Panc1 (cell line): ENCODE measurements at regions not wholly inside any gene's neighbourhood (a gene's known extent, or its start where the extent isn't known, plus 50 kb on each side); places are given as distances from the start of the nearest gene placed in this dataset.

Experiments
- ATAC-seq: fragments of 200-7000 bp; cut with Tn5 transposase; 2 replicates; pipeline ENCODE4 v1.9.1; 2020; ENCODE audit warnings: mild to moderate bottlenecking, moderate library complexity
- BruUV-seq: library from RNA; stranded (reverse); fragments of 400-500 nt; replicated peaks from 2 replicates; lab custom pipeline; 2021; lab: Mats Ljungman, UMichigan
- CTCF ChIA-PET: fragments of 300-600 bp; sonication (Branson Sonifier 250); formaldehyde crosslinking; loops from one replicate; lab custom pipeline; 2022; ENCODE audit warnings: antibody characterized with exemption; lab: Charles Lee
- POLR2A ChIA-PET: fragments of 300-600 bp; sonication (Branson Sonifier 250); formaldehyde crosslinking; loops from one replicate; lab custom pipeline; 2022; ENCODE audit warnings: antibody characterized with exemption; lab: Charles Lee
- DNase-seq: peaks from one replicate; pipeline ENCODE4 v3.0.0-alpha.2; 2010; ENCODE audit warnings: low read depth, low spot score
- H3K27ac ChIP-seq: 2 replicates; pipeline ENCODE4 v1.5.1; 2011; ENCODE audit warnings: mild to moderate bottlenecking, low read length, inconsistent platforms
- H3K27me3 ChIP-seq: fragments of 200-500 bp; sonication (Bioruptor generic); 2 replicates; pipeline ENCODE4 v1.6.0; 2014; ENCODE audit warnings: low read length, inconsistent platforms; ENCODE audit not compliant: control insufficient read depth, insufficient read depth
- H3K36me3 ChIP-seq: fragments of 200-500 bp; sonication (Bioruptor generic); 2 replicates; pipeline ENCODE4 v1.5.1; 2014; ENCODE audit warnings: inconsistent platforms, mild to moderate bottlenecking, low read length, moderate library complexity; ENCODE audit not compliant: control insufficient read depth, insufficient read depth
- H3K4me1 ChIP-seq: 2 replicates; pipeline ENCODE4 v1.5.1; 2011; ENCODE audit warnings: inconsistent platforms, mild to moderate bottlenecking, low read length, moderate library complexity; ENCODE audit not compliant: control insufficient read depth, insufficient read depth
- H3K4me3 ChIP-seq, 2 experiments: 2 replicates each; pipeline ENCODE4 v1.5.1; 2011 to 2012; ENCODE audit warnings: low read depth in 2 of 2, low read length in 2 of 2, mild to moderate bottlenecking in 2 of 2, inconsistent platforms in 1 of 2, moderate library complexity in 1 of 2
- H3K9me3 ChIP-seq: fragments of 200-500 bp; sonication (Bioruptor generic); 2 replicates; pipeline ENCODE4 v1.5.1; 2014; ENCODE audit warnings: low read depth, mild to moderate bottlenecking, inconsistent platforms, low read length, moderate library complexity; ENCODE audit not compliant: control insufficient read depth, insufficient read depth
- POLR2AphosphoS5 ChIP-seq: IDR thresholded peaks from 2 replicates; pipeline ENCODE4 v1.6.1; 2012; ENCODE audit warnings: mild to moderate bottlenecking, low read depth, low read length, moderate library complexity
- SIN3A ChIP-seq: IDR thresholded peaks from 2 replicates; pipeline ENCODE4 v1.6.1; 2012; ENCODE audit warnings: low read depth, mild to moderate bottlenecking, low read length, moderate library complexity, borderline replicate concordance; ENCODE audit not compliant: insufficient read depth
- TCF7L2 ChIP-seq: IDR thresholded peaks from 2 replicates; pipeline ENCODE4 v1.6.1; 2011; ENCODE audit warnings: mild to moderate bottlenecking, low read depth, low read length, inconsistent platforms
- in situ Hi-C: cut with HindIII; loops from 2 replicates; pipeline ENCODE4 v1.10.0; 2016; ENCODE audit warnings: low sequenced_read_pairs, low pct_unique_long_range_greater_than_20kb
- intact Hi-C: fragments of 100-400 bp; cut with micrococcal nuclease; formaldehyde crosslinking; loops from one replicate; pipeline ENCODE4 v1.10.0; 2022; ENCODE audit not compliant: unreplicated experiment
- TF ChIP-seq, protein P1 (sequence below), 2 experiments: IDR thresholded peaks; 2 replicates each; pipeline ENCODE4 v1.6.1; 2011 to 2012; ENCODE audit warnings: low read depth in 2 of 2, control low read depth in 1 of 2, low read length in 1 of 2, mild to moderate bottlenecking in 1 of 2, moderate library complexity in 1 of 2; ENCODE audit not compliant: insufficient read depth in 1 of 2
- TF ChIP-seq, protein P2 (sequence below): fragments of 450-650 bp; IDR thresholded peaks from 2 replicates; pipeline ENCODE4 v1.5.1; 2017; ENCODE audit warnings: mild to moderate bottlenecking

DNA sequence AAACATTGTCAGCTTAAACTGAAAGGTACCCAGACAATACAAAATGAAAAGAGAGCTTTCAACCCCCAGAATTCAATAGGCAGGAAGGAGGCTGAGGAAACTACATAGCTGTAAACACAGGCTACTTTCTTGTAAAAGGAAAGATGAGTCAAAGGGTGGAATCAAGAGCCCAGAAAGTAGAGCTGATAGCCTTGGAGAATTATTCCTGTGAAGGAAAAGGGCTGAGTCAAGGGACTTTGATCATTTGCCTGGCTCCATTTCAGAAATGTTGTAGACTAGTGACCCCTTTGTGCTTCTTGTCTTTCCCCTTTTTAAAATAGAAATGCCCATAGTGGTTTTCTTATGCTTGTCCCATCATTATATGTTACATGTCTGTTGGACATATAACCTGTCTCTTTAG is 597.6 kb downstream of the ADGRL2 start:
- no peak for TF ChIP-seq SIN3A
- no peak for TF ChIP-seq TCF7L2
- TF ChIP-seq, protein P1, sequence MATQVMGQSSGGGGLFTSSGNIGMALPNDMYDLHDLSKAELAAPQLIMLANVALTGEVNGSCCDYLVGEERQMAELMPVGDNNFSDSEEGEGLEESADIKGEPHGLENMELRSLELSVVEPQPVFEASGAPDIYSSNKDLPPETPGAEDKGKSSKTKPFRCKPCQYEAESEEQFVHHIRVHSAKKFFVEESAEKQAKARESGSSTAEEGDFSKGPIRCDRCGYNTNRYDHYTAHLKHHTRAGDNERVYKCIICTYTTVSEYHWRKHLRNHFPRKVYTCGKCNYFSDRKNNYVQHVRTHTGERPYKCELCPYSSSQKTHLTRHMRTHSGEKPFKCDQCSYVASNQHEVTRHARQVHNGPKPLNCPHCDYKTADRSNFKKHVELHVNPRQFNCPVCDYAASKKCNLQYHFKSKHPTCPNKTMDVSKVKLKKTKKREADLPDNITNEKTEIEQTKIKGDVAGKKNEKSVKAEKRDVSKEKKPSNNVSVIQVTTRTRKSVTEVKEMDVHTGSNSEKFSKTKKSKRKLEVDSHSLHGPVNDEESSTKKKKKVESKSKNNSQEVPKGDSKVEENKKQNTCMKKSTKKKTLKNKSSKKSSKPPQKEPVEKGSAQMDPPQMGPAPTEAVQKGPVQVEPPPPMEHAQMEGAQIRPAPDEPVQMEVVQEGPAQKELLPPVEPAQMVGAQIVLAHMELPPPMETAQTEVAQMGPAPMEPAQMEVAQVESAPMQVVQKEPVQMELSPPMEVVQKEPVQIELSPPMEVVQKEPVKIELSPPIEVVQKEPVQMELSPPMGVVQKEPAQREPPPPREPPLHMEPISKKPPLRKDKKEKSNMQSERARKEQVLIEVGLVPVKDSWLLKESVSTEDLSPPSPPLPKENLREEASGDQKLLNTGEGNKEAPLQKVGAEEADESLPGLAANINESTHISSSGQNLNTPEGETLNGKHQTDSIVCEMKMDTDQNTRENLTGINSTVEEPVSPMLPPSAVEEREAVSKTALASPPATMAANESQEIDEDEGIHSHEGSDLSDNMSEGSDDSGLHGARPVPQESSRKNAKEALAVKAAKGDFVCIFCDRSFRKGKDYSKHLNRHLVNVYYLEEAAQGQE (IDR thresholded peaks at IDR 0.05; ENCODE audit: insufficient read depth in 1 of 2, low read depth in 2 of 2, low read length in 1 of 2) = no peak
- TF ChIP-seq, protein P2, sequence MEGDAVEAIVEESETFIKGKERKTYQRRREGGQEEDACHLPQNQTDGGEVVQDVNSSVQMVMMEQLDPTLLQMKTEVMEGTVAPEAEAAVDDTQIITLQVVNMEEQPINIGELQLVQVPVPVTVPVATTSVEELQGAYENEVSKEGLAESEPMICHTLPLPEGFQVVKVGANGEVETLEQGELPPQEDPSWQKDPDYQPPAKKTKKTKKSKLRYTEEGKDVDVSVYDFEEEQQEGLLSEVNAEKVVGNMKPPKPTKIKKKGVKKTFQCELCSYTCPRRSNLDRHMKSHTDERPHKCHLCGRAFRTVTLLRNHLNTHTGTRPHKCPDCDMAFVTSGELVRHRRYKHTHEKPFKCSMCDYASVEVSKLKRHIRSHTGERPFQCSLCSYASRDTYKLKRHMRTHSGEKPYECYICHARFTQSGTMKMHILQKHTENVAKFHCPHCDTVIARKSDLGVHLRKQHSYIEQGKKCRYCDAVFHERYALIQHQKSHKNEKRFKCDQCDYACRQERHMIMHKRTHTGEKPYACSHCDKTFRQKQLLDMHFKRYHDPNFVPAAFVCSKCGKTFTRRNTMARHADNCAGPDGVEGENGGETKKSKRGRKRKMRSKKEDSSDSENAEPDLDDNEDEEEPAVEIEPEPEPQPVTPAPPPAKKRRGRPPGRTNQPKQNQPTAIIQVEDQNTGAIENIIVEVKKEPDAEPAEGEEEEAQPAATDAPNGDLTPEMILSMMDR = no peak
- TF ChIP-seq POLR2AphosphoS5 = no peak
- ChIA-PET CTCF (no interaction called here), POLR2A (no interaction called here)
- H3K9me3 ChIP-seq = no peaks in the 10 kb centered on the region
- intact Hi-C loops = no loop called here
- no peak overlapping the region for H3K4me3 ChIP-seq
- no peak overlapping the region for H3K27ac ChIP-seq
- DNase-seq (no peak), ATAC-seq (no peak)
- H3K36me3 ChIP-seq = no peaks in the 10 kb centered on the region
- H3K27me3 ChIP-seq = peaks cover 3% of the 10 kb centered on the region; the same call in 1 of the 2 replicates
- no peaks in the 10 kb centered on the region for H3K4me1 ChIP-seq
- in situ Hi-C loops = no loop called here
- BruUV-seq = no TSS peak

DNA sequence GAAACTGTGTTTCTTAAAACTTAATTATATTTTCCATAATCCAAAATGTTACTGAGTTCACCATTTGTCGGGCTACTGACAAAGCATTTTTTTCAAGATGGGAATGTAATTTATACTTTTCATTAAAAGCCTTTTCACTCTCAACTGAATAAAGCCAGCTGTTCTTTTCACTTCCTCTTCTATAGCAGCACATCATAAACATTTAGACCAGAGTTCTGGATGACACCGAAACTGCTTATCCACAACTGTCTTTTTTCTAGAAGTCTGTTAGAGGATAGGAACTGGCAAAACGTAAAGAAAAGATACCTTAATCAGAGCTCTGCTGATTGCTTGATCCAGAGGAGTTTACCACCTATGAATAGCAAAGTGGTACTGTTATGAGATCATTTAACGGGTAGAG is 594.7 kb downstream of the ADGRL2 start:
- no peak overlapping the region for H3K4me3 ChIP-seq
- CTCF ChIA-PET = no interaction called here
- no peak for ATAC-seq
- DNase-seq = no peak
- no peaks in the 10 kb centered on the region for H3K4me1 ChIP-seq
- POLR2A ChIA-PET = no interaction called here
- TF ChIP-seq TCF7L2 (no peak), POLR2AphosphoS5 (no peak), SIN3A (no peak)
- TF ChIP-seq, protein P1 (IDR thresholded peaks at IDR 0.05; ENCODE audit: insufficient read depth in 1 of 2, low read depth in 2 of 2, low read length in 1 of 2) = no peak
- TF ChIP-seq, protein P2 = no peak
- no peak overlapping the region for H3K27ac ChIP-seq
- H3K36me3 ChIP-seq = no peaks in the 10 kb centered on the region
- H3K27me3 ChIP-seq = peaks cover 3% of the 10 kb centered on the region; the same call in 1 of the 2 replicates
- H3K9me3 ChIP-seq = no peaks in the 10 kb centered on the region
- in situ Hi-C loops = no loop called here
- intact Hi-C loops = no loop called here
- no TSS peak for BruUV-seq
